K562 (cell line): ENCODE measurements at regions not wholly inside any gene's neighbourhood (a gene's known extent, or its start where the extent isn't known, plus 50 kb on each side); places are given as distances from the start of the nearest gene placed in this dataset.

Source experiments
- ATAC-seq: fragments of 200-7000 bp; cut with Tn5 transposase; 3 replicates; pipeline ENCODE4 v1.9.1; 2020; ENCODE audit warnings: moderate library complexity
- BruUV-seq: library from RNA; stranded (reverse); fragments of 400-500 nt; replicated peaks from 2 replicates; lab custom pipeline; 2021; lab: Mats Ljungman, UMichigan
- CTCF ChIA-PET: fragments of 300-600 bp; formaldehyde crosslinking; extraction: SDS; loops from one replicate; lab custom pipeline; 2021; ENCODE audit warnings: low intra/inter-chr PET ratio; lab: Yijun Ruan, JAX
- POLR2A ChIA-PET: fragments of 300-600, 350-650 bp; sonication (Branson Sonifier 250); formaldehyde crosslinking; extraction: SDS; loops from one replicate; lab custom pipeline; 2021; ENCODE audit warnings: antibody characterized with exemption, inconsistent platforms; lab: Yijun Ruan, JAX
- DNase-seq, 4 experiments: peaks; one replicate each; pipeline versions ENCODE4 v3.0.0 to v3.0.0-alpha.2; 2011 to 2018; ENCODE audit warnings: low spot score in 3 of 4, mixed read lengths in 3 of 4; ENCODE audit errors: extremely low read depth in 1 of 4
- FAIRE-seq: peaks from 2 replicates; lab custom pipeline; 2011; peaks lifted over from hg19 to GRCh38; lab: Jason Lieb, UNC
- H2AFZ ChIP-seq: 2 replicates; pipeline ENCODE4 v1.6.0; 2011; ENCODE audit warnings: low read depth, low read length, control low read depth, inconsistent platforms
- H3K27ac ChIP-seq: fragments of 200-600 bp; 3 replicates; pipeline ENCODE4 v1.8.0; 2011; ENCODE audit warnings: low read depth, mild to moderate bottlenecking, control low read depth, inconsistent platforms, low read length, moderate library complexity, mixed read lengths; ENCODE audit errors: extremely low read depth
- H3K27me3 ChIP-seq, 2 experiments: fragments of 300-600 bp in 1 of 2; 2 replicates in 1 of 2; 3 replicates in 1 of 2; pipeline versions ENCODE4 v1.6.0 to v1.8.0; 2011; ENCODE audit warnings: inconsistent platforms in 2 of 2, low read length in 2 of 2, mild to moderate bottlenecking in 1 of 2, mixed read lengths in 1 of 2, moderate library complexity in 1 of 2; ENCODE audit not compliant: control insufficient read depth in 2 of 2, insufficient read depth in 2 of 2
- H3K36me3 ChIP-seq: fragments of 300-600 bp; 3 replicates; pipeline ENCODE4 v1.8.0; 2011; ENCODE audit warnings: mild to moderate bottlenecking, low read length, inconsistent platforms; ENCODE audit not compliant: control insufficient read depth, insufficient read depth
- H3K4me1 ChIP-seq, 2 experiments: fragments of 200-600 bp in 1 of 2; replicated peaks in 1 of 2; 2 replicates in 1 of 2; 3 replicates in 1 of 2; pipeline versions ENCODE4 v1.5.1 to v1.8.0; 2011; ENCODE audit warnings: inconsistent platforms in 2 of 2, low read length in 2 of 2, mild to moderate bottlenecking in 1 of 2, mixed read lengths in 1 of 2, moderate library complexity in 1 of 2; ENCODE audit not compliant: control insufficient read depth in 2 of 2, insufficient read depth in 2 of 2
- H3K4me2 ChIP-seq: 2 replicates; pipeline ENCODE4 v1.6.1; 2011; ENCODE audit warnings: low read length, control low read depth, inconsistent platforms, mixed read lengths; ENCODE audit not compliant: insufficient read depth
- H3K4me3 ChIP-seq: fragments of 200-600 bp; sonication (generic), shearing (Covaris generic); 2 replicates; pipeline ENCODE4 v1.5.1; 2016; ENCODE audit warnings: control low read depth, inconsistent platforms
- H3K79me2 ChIP-seq: fragments of 200-600 bp; 3 replicates; pipeline ENCODE4 v1.8.0; 2011; ENCODE audit warnings: low read length, inconsistent platforms; ENCODE audit not compliant: control insufficient read depth, insufficient read depth
- H3K9ac ChIP-seq, 2 experiments: 2 replicates each; pipeline versions ENCODE4 v1.6.0 to v1.6.1; 2011; ENCODE audit warnings: low read depth in 2 of 2, low read length in 2 of 2, control low read depth in 1 of 2, inconsistent platforms in 1 of 2, mild to moderate bottlenecking in 1 of 2, mixed read lengths in 1 of 2; ENCODE audit not compliant: insufficient read depth in 1 of 2
- H3K9me1 ChIP-seq: one replicate; pipeline ENCODE4 v1.6.0; 2011; ENCODE audit warnings: inconsistent platforms, mild to moderate bottlenecking, low read length, moderate library complexity; ENCODE audit not compliant: control insufficient read depth, insufficient read depth
- H3K9me3 ChIP-seq: replicated peaks from 2 replicates; pipeline ENCODE4 v1.5.1; 2011; ENCODE audit warnings: low read depth, low read length, inconsistent platforms; ENCODE audit not compliant: control insufficient read depth, insufficient read depth
- H4K20me1 ChIP-seq: replicated peaks from 2 replicates; pipeline ENCODE4 v1.6.1; 2011; ENCODE audit warnings: low read length, inconsistent platforms, mixed read lengths; ENCODE audit not compliant: control insufficient read depth, insufficient read depth
- CBX2 ChIP-seq: fragments of 200-600 bp; sonication (generic); IDR thresholded peaks from one replicate; pipeline ENCODE4 v1.6.1; 2012; ENCODE audit warnings: mild to moderate bottlenecking, low read length, inconsistent platforms; ENCODE audit not compliant: insufficient read depth, poor library complexity, severe bottlenecking
- CBX8 ChIP-seq: fragments of 200-600 bp; sonication (generic); IDR thresholded peaks from 2 replicates; pipeline ENCODE4 v1.6.1; 2012; ENCODE audit warnings: borderline replicate concordance, mixed run types, low read depth, mild to moderate bottlenecking, moderate library complexity, mixed read lengths, low read length, control low read depth, inconsistent platforms; ENCODE audit not compliant: poor library complexity, severe bottlenecking; ENCODE audit errors: extremely low read depth
- COPS2 ChIP-seq: fragments of 450-650 bp; conservative IDR thresholded peaks from 2 replicates; pipeline ENCODE4 v1.6.1; 2016; ENCODE audit warnings: mild to moderate bottlenecking, moderate library complexity
- ETV5 ChIP-seq: sonication (generic); formaldehyde crosslinking; IDR thresholded peaks from 2 replicates; pipeline ENCODE4 v1.4.0; 2020; ENCODE audit warnings: low read depth, mild to moderate bottlenecking, missing genetic modification reagents
- MIER1 ChIP-seq: fragments of 450-650 bp; IDR thresholded peaks from 2 replicates; pipeline ENCODE4 v1.6.1; 2016; ENCODE audit warnings: antibody characterized with exemption, mild to moderate bottlenecking, low read depth
- MYNN ChIP-seq, 2 experiments: sonication (generic); formaldehyde crosslinking in 1 of 2; IDR thresholded peaks; 2 replicates each; pipeline versions ENCODE4 v1.5.0 to v1.6.1; 2016 to 2020; ENCODE audit warnings: antibody characterized with exemption in 1 of 2, missing genetic modification reagents in 1 of 2
- NR2F6 ChIP-seq: fragments of 450-650 bp; formaldehyde crosslinking; IDR thresholded peaks from 2 replicates; pipeline ENCODE4 v1.4.0; 2020; ENCODE audit warnings: mild to moderate bottlenecking
- RFX1 ChIP-seq: fragments of 450-650 bp; IDR thresholded peaks from 2 replicates; pipeline ENCODE4 v1.6.1; 2016; ENCODE audit warnings: mild to moderate bottlenecking, moderate library complexity
- SETDB1 ChIP-seq: IDR thresholded peaks from one replicate; pipeline ENCODE4 v1.6.1; 2012; ENCODE audit warnings: low read length, control low read depth, inconsistent platforms
- SMARCA5 ChIP-seq: fragments of 450-650 bp; IDR thresholded peaks from 2 replicates; pipeline ENCODE4 v1.6.1; 2016
- SMARCB1 ChIP-seq: IDR thresholded peaks from 2 replicates; pipeline ENCODE4 v1.6.1; 2011; ENCODE audit warnings: improper control_type of control experiment, low read depth; ENCODE audit not compliant: insufficient read length
- SRSF3 ChIP-seq: fragments of 200-400 bp; formaldehyde crosslinking; IDR thresholded peaks from 2 replicates; pipeline ENCODE4 v1.6.1; 2016; ENCODE audit warnings: mild to moderate bottlenecking, low read length, moderate library complexity; ENCODE audit not compliant: insufficient read depth
- TRIM28 ChIP-seq: fragments of 450-650 bp; IDR thresholded peaks from 2 replicates; pipeline ENCODE4 v1.6.1; 2017
- TSC22D4 ChIP-seq: fragments of 450-650 bp; IDR thresholded peaks from 2 replicates; pipeline ENCODE4 v1.6.1; 2016; ENCODE audit warnings: missing genetic modification characterization, missing biosample characterization, control low read depth
- ZNF778 ChIP-seq: fragments of 450-650 bp; formaldehyde crosslinking; IDR thresholded peaks from 2 replicates; pipeline ENCODE4 v1.4.0; 2020; ENCODE audit warnings: mild to moderate bottlenecking, moderate library complexity
- WGBS: fragments of 100-300 bp; shearing (Covaris generic); methylation state at CpG from one replicate; pipeline ENCODE4 v1.1.6; 2016; ENCODE audit warnings: low coverage, mixed read lengths; ENCODE audit not compliant: insufficient coverage; ENCODE audit errors: missing lambda C conversion rate; 5-methylcytosine and 5-hydroxymethylcytosine counted together
- in situ Hi-C: fragments of 300-500 bp; cut with MboI; formaldehyde crosslinking; loops from 4 replicates; pipeline ENCODE4 v1.15.0; 2018; ENCODE audit warnings: inconsistent platforms, mixed read lengths
- intact Hi-C: fragments of 100-400 bp; cut with micrococcal nuclease; formaldehyde crosslinking; loops from 2 replicates; pipeline ENCODE4 v1.14.2; 2022
- TF ChIP-seq, protein P1 (sequence below): sonication (generic); formaldehyde crosslinking; IDR thresholded peaks from 2 replicates; pipeline ENCODE4 v1.5.0; 2020; ENCODE audit warnings: missing genetic modification reagents
- TF ChIP-seq, protein P2 (sequence below): fragments of 450-650 bp; conservative IDR thresholded peaks from 2 replicates; pipeline ENCODE4 v1.6.1; 2016; ENCODE audit warnings: missing genetic modification characterization, low read depth, mild to moderate bottlenecking, missing compliant biosample characterization, moderate library complexity

- no peaks in the 10 kb centered on the region for H3K36me3 ChIP-seq
- TF ChIP-seq CBX8 = no peak
- TF ChIP-seq SRSF3 = no peak
- TF ChIP-seq, protein P1, sequence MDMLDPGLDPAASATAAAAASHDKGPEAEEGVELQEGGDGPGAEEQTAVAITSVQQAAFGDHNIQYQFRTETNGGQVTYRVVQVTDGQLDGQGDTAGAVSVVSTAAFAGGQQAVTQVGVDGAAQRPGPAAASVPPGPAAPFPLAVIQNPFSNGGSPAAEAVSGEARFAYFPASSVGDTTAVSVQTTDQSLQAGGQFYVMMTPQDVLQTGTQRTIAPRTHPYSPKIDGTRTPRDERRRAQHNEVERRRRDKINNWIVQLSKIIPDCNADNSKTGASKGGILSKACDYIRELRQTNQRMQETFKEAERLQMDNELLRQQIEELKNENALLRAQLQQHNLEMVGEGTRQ (CRISPR knock-in tag) = no peak
- no peak for TF ChIP-seq TSC22D4 (tag)
- TF ChIP-seq COPS2 = no peak
- no peak for TF ChIP-seq SMARCB1
- TF ChIP-seq NR2F6 (CRISPR knock-in tag) = no peak
- no peak for TF ChIP-seq SETDB1
- TF ChIP-seq MIER1 = no peak
- TF ChIP-seq ETV5 = no peak
- TF ChIP-seq TRIM28 = no peak
- TF ChIP-seq CBX2 = no peak
- TF ChIP-seq ZNF778 (CRISPR knock-in tag) = no peak
- TF ChIP-seq RFX1 = no peak
- no peak for TF ChIP-seq SMARCA5
- no peak for TF ChIP-seq MYNN (IDR thresholded peaks at IDR 0.05)
- no peak for TF ChIP-seq MYNN (CRISPR knock-in tag; IDR thresholded peaks at IDR 0.05)
- TF ChIP-seq, protein P2, sequence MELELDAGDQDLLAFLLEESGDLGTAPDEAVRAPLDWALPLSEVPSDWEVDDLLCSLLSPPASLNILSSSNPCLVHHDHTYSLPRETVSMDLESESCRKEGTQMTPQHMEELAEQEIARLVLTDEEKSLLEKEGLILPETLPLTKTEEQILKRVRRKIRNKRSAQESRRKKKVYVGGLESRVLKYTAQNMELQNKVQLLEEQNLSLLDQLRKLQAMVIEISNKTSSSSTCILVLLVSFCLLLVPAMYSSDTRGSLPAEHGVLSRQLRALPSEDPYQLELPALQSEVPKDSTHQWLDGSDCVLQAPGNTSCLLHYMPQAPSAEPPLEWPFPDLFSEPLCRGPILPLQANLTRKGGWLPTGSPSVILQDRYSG = no peak
- H3K9me3 ChIP-seq = no peaks in the 10 kb centered on the region
- H3K27me3 ChIP-seq = peaks cover 2 to 11% of the 10 kb centered on the region in 2 experiments; a peak in 3 of 5 replicates
- H3K4me1 ChIP-seq = no peaks in the 10 kb centered on the region
- no peak overlapping the region for H3K4me2 ChIP-seq
- DNase-seq = no peak
- H3K27ac ChIP-seq = no peak overlapping the region
- no peaks in the 10 kb centered on the region for H3K9me1 ChIP-seq
- intact Hi-C loops (no loop called here), in situ Hi-C loops (no loop called here)
- H2AFZ ChIP-seq = no peak overlapping the region
- no peak overlapping the region for H3K9ac ChIP-seq
- 11% methylated on average over 1 of the region's 1 CpG for WGBS
- no TSS peak for BruUV-seq
- POLR2A ChIA-PET = no interaction called here
- H3K4me3 ChIP-seq = no peak overlapping the region
- H3K79me2 ChIP-seq = no peaks in the 10 kb centered on the region
- no peaks in the 10 kb centered on the region for H4K20me1 ChIP-seq
- ATAC-seq = no peak
- FAIRE-seq = no peak
- CTCF ChIA-PET = no interaction called here
These were observed 126.6 kb downstream of the ZFP64 start for GRCh38 chr20:52064931-52065330.
